Spleen (tissue), 7 donors: ENCODE measurements at regions not wholly inside any gene's neighbourhood (a gene's known extent, or its start where the extent isn't known, plus 50 kb on each side); places are given as distances from the start of the nearest gene placed in this dataset.

ENCODE experiments used
- CTCF ChIP-seq, 11 experiments: fragments of 200-600 bp in 7 of 11; fragments of 450-650 bp in 4 of 11; sonication (generic) in 4 of 11; IDR thresholded peaks in 8 of 11; conservative IDR thresholded peaks in 3 of 11; 1 replicate in 7 of 11; 2 replicates in 4 of 11; pipeline versions ENCODE4 v1.4.0 to v1.8.0; 2016 to 2021; ENCODE audit warnings: antibody characterized with exemption in 11 of 11, inconsistent platforms in 4 of 11, mild to moderate bottlenecking in 1 of 11
- POLR2A ChIP-seq, 3 donors: fragments of 450-650 bp; IDR thresholded peaks; one replicate each; pipeline ENCODE4 v1.5.1; 2017; ENCODE audit warnings: antibody characterized with exemption in 3 of 3, mild to moderate bottlenecking in 1 of 3
- donor health status: DM: no; HTN: no; CAD: no; lungs with moderate emphysema.
- donor health status: DM: no; HTN: no; CAD: no.
- donor health status: DM: no; HTN: no; CAD: no.

DNA sequence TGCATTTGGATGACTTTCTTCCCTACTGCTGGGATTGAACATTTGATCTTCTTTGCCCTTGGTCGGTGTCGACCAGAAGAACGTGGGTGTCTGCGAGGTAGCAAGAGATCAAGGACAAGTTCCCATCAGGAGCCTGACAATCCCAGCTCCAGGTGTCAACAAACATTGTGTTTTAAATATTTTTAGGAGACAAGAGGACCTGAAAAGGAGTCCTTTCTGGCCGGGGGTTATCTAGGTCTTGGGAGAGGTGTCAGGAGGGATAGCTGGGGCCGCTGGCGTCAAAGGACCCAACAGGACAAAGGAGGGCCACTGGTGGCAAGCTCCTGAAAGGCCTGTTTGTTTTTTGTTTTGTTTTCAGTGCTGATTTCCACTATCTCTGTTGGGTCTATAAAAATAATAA is 308.4 kb upstream of the ERCC4 start:
- TF ChIP-seq CTCF (IDR thresholded peaks at IDR 0.05 in 8 of 11, conservative IDR thresholded peaks at IDR 0.05 in 3 of 11) (no peak), POLR2A (IDR thresholded peaks at IDR 0.05) (no peak)
